Breast epithelium (tissue), 4 donors: ENCODE measurements at regions not wholly inside any gene's neighbourhood (a gene's known extent, or its start where the extent isn't known, plus 50 kb on each side); places are given as distances from the start of the nearest gene placed in this dataset.

Source experiments
- DNase-seq, 2 donors: peaks; one replicate each; pipeline ENCODE4 v3.0.0-alpha.2; 2019; ENCODE audit warnings: low spot score in 2 of 2
- H3K27ac ChIP-seq, 2 donors: fragments of 200-600 bp; sonication (generic) in 1 of 2; one replicate each; pipeline ENCODE4 v1.5.1; 2016 to 2019; ENCODE audit warnings: mild to moderate bottlenecking in 1 of 2
- H3K27me3 ChIP-seq, 2 donors: fragments of 200-600 bp; sonication (generic) in 1 of 2; one replicate each; pipeline versions ENCODE4 v1.5.1 to v1.6.0; 2017 to 2019; ENCODE audit warnings: control low read depth in 1 of 2, mild to moderate bottlenecking in 1 of 2
- H3K36me3 ChIP-seq: fragments of 200-600 bp; one replicate; pipeline ENCODE4 v1.5.1; 2019
- H3K4me1 ChIP-seq, 2 donors: fragments of 200-600 bp; sonication (generic); one replicate each; pipeline ENCODE4 v1.5.1; 2016 to 2019; ENCODE audit warnings: control low read depth in 1 of 2
- H3K4me3 ChIP-seq, 3 donors: fragments of 200-600 bp; sonication (generic); 1 replicate in 2 of 3; 2 replicates in 1 of 3; pipeline ENCODE4 v1.5.1; 2016 to 2019; ENCODE audit warnings: mild to moderate bottlenecking in 3 of 3, moderate library complexity in 2 of 3
- H3K9me3 ChIP-seq, 2 donors: fragments of 200-600 bp; sonication (generic) in 1 of 2; one replicate each; pipeline ENCODE4 v1.5.1; 2016 to 2019; ENCODE audit warnings: control low read depth in 1 of 2
- CTCF ChIP-seq, 3 donors: fragments of 450-650 bp; IDR thresholded peaks; one replicate each; pipeline ENCODE4 v1.5.1; 2016 to 2017; ENCODE audit warnings: antibody characterized with exemption in 3 of 3, mild to moderate bottlenecking in 3 of 3, moderate library complexity in 3 of 3
- POLR2A ChIP-seq: fragments of 450-650 bp; IDR thresholded peaks from one replicate; pipeline ENCODE4 v1.6.1; 2016; ENCODE audit warnings: antibody characterized with exemption, mild to moderate bottlenecking, moderate library complexity
- POLR2AphosphoS5 ChIP-seq, 3 donors: sonication (generic); formaldehyde crosslinking; IDR thresholded peaks; one replicate each; pipeline ENCODE4 v1.6.1; 2017; ENCODE audit warnings: antibody characterized with exemption in 3 of 3
- intact Hi-C: fragments of 100-400 bp; cut with DNase I; formaldehyde crosslinking; loops from one replicate; pipeline ENCODE4 v1.15.1; 2023; ENCODE audit warnings: low total_unique reads

- no peaks in the 10 kb centered on the region for H3K36me3 ChIP-seq
- H3K27me3 ChIP-seq: no peaks in the 10 kb centered on the region
- intact Hi-C loops: no loop called here
- H3K4me3 ChIP-seq: no peak overlapping the region
- no peak for TF ChIP-seq POLR2AphosphoS5 (IDR thresholded peaks at IDR 0.05)
- no peak for TF ChIP-seq CTCF (IDR thresholded peaks at IDR 0.05)
- TF ChIP-seq POLR2A: no peak
- H3K9me3 ChIP-seq: no peaks in the 10 kb centered on the region
- no peak for DNase-seq
- no peak overlapping the region for H3K27ac ChIP-seq
- H3K4me1 ChIP-seq: peaks cover 0 to 14% of the 10 kb centered on the region in 2 donors
Observed at GRCh38 chr9:70472268-70473249, 58.1 kb upstream of the KLF9 start.

GRCh38 chr9:70470050-70471015, 55.9 kb upstream of the KLF9 start:
- intact Hi-C loops: no loop called here
- no peak for DNase-seq
- Histone ChIP-seq H3K4me1 (peaks cover 0 to 6% of the 10 kb centered on the region in 2 donors), H3K36me3 (no peaks in the 10 kb centered on the region), H3K27me3 (no peaks in the 10 kb centered on the region), H3K4me3 (no peak overlapping the region), H3K9me3 (no peaks in the 10 kb centered on the region), H3K27ac (peak overlapping the region; percentile 67 to 72)
- TF ChIP-seq POLR2AphosphoS5 (IDR thresholded peaks at IDR 0.05) (peak in 1 of 3 donors; percentile 62), POLR2A (no peak), CTCF (IDR thresholded peaks at IDR 0.05) (no peak)

GRCh38 chr9:70468291-70468690, 53.8 kb upstream of the KLF9 start:
- no peaks in the 10 kb centered on the region for H3K9me3 ChIP-seq
- DNase-seq: no peak
- no peaks in the 10 kb centered on the region for H3K27me3 ChIP-seq
- no peak for TF ChIP-seq POLR2AphosphoS5 (IDR thresholded peaks at IDR 0.05)
- no peak for TF ChIP-seq CTCF (IDR thresholded peaks at IDR 0.05)
- TF ChIP-seq POLR2A: no peak
- H3K36me3 ChIP-seq: no peaks in the 10 kb centered on the region
- intact Hi-C loops: no loop called here
- H3K4me3 ChIP-seq: no peak overlapping the region
- peaks cover 0 to 6% of the 10 kb centered on the region in 2 donors for H3K4me1 ChIP-seq
- peak overlapping the region in 1 of 2 donors; percentile 2 for H3K27ac ChIP-seq

- Histone ChIP-seq H3K27me3 (no peaks in the 10 kb centered on the region), H3K4me3 (no peak overlapping the region), H3K4me1 (peaks cover 0 to 6% of the 10 kb centered on the region in 2 donors), H3K9me3 (no peaks in the 10 kb centered on the region), H3K36me3 (no peaks in the 10 kb centered on the region), H3K27ac (peak overlapping the region in 1 of 2 donors; percentile 41)
- no peak for DNase-seq
- intact Hi-C loops: no loop called here
- no peak for TF ChIP-seq POLR2AphosphoS5 (IDR thresholded peaks at IDR 0.05)
- TF ChIP-seq CTCF (IDR thresholded peaks at IDR 0.05): no peak
- TF ChIP-seq POLR2A: no peak
Observed at GRCh38 chr9:70466976-70467561, 52.6 kb upstream of the KLF9 start.
